ENCODE measurements at regions not wholly inside any gene's neighbourhood (a gene's known extent, or its start where the extent isn't known, plus 50 kb on each side); places are given as distances from the start of the nearest gene placed in this dataset.
"Not testable (repeated sequence)": the region's sequence is repeated elsewhere in the genome, so short reads cannot be mapped to it uniquely, and the experiment has no call there.

DNA sequence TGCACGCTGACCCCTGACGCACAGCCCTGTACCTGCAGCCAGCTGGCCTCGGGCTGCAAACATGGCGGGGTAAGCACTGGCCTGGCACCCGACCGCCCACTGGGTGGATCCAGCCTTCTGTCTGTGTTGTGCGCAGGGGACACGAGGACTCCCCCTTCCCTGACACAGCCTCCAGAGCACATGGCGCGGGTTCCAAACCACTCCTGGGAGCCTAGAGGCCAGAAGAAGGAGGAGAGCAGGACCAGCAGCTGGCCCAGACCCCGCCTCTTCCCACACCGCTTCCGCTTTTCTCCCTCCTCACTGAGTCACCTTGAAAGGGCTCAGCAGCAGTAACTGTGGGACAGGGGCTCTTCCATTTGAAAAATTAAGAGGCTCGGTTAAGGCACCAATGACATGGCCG lies 73.5 kb upstream of the DRD5 start:
- not testable (repeated sequence) for H3K27me3 ChIP-seq (ENCODE audit: insufficient read depth, low read length); H4K5ac ChIP-seq (ENCODE audit: insufficient read length, low read depth, low read length); H3K56ac ChIP-seq (ENCODE audit: insufficient read length, low read depth, low read length); H3K14ac ChIP-seq (ENCODE audit: insufficient read depth, low read length); H3K9ac ChIP-seq (ENCODE audit: extremely low read depth, insufficient read length, low read length); H4K20me1 ChIP-seq (ENCODE audit: control insufficient read depth, insufficient read depth, insufficient read length); H3K4me2 ChIP-seq (ENCODE audit: insufficient read depth, insufficient read length, low read length); H2AFZ ChIP-seq (ENCODE audit: low read length); H3K4ac ChIP-seq (ENCODE audit: low read depth, low read length); H3K36me3 Mint-ChIP-seq (ENCODE audit: insufficient read depth in 1 of 3, low read depth in 3 of 3); H4K8ac ChIP-seq (replicated peaks; ENCODE audit: insufficient read length, low read depth, low read length); H3K9me3 Mint-ChIP-seq; H3T11ph ChIP-seq (ENCODE audit: low read length); H3K18ac ChIP-seq (ENCODE audit: insufficient read length, low read depth, low read length); DNase-seq; H3K23ac ChIP-seq (ENCODE audit: insufficient read length, low read depth, low read length); H2BK5ac ChIP-seq (ENCODE audit: insufficient read length, low read length); H2BK15ac ChIP-seq (ENCODE audit: low read depth, low read length); H2BK20ac ChIP-seq (ENCODE audit: low read depth, low read length, poor library complexity, severe bottlenecking); H3K27ac ChIP-seq (ENCODE audit: insufficient read length, low read depth, low read length); H3K4me3 Mint-ChIP-seq; H4K91ac ChIP-seq (ENCODE audit: insufficient read length, low read depth, low read length); H3K27me3 Mint-ChIP-seq (ENCODE audit: low read depth); H2BK120ac ChIP-seq (ENCODE audit: low read depth, low read length, poor library complexity, severe bottlenecking); H2AK5ac ChIP-seq (ENCODE audit: insufficient read length, low read length); H2BK12ac ChIP-seq (ENCODE audit: insufficient read length, low read depth, low read length); H3K23me2 ChIP-seq (ENCODE audit: insufficient read length, low read depth, low read length, poor library complexity, severe bottlenecking); H3K4me1 ChIP-seq (ENCODE audit: insufficient read depth, low read length); H3K9me3 ChIP-seq (ENCODE audit: control insufficient read depth, low read depth, low read length); H3K79me2 ChIP-seq (ENCODE audit: insufficient read depth, low read length); H3K79me1 ChIP-seq (ENCODE audit: insufficient read depth, low read depth, low read length, poor library complexity, severe bottlenecking)
- WGBS (ENCODE audit: extremely low coverage, insufficient read length, low lambda C conversion rate) = no CpG with 5 or more reads among the region's 15 CpGs
- Mint-ChIP-seq H3K4me1 (peaks cover 7 to 14% of the 10 kb centered on the region in 2 experiments), H3K27ac (peak overlapping the region in 1 of 3 experiments; percentile 52; a peak in 1 of 7 replicates)

Data from H9 (cell line).